SIG-M5 treated with dmso at 0.1 percent for 504 hours (cell line): ENCODE measurements at regions not wholly inside any gene's neighbourhood (a gene's known extent, or its start where the extent isn't known, plus 50 kb on each side); places are given as distances from the start of the nearest gene placed in this dataset.
"Not testable (repeated sequence)": the region's sequence is repeated elsewhere in the genome, so short reads cannot be mapped to it uniquely, and the experiment has no call there.

Experiments used
- DNase-seq: peaks from one replicate; lab custom pipeline; 2025; ENCODE audit not compliant: unreplicated experiment; lab: John Stamatoyannopoulos, UW

DNA sequence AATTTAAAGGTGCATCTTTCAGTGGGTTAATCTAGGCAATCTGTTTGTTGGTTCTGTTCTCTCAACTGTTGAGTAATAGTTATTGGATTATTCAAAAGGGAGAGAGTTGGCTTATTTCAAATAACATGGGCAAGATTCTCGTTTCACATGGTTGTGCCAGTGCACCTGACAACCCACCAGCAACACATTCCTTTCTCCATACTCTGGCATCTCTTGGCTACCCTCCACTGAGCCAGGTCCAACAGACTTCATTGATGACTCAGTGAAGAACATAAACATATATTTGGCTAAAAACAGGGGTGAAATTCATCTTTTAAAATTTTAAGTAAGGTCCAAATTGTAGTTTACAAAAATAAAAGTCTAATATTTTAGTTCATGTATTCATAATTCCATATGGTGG is 967.2 kb downstream of the RPA4 start:
- DNase-seq: no peak

GRCh38 chrX:97854086-97854485 is 970.4 kb downstream of the RPA4 start:
- DNase-seq: no peak

DNA sequence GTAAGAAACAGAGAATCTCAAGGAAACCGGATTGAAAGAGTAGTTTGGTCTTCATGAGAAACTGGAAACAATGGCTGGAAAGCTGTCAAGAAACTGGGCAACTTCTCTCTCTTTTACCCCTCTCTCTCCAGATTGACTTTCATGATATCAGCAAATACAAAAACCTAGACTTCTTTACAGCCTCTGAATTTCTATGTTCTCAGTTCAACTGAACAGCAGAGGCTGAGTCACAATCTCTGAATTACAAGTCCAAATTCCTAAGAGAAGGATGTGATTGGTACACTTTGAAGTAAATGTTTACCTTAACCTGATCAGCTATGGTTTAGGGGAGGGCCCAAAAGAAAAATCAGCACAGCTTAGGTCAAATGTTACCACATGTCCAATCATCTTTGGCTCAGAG is 974.9 kb downstream of the RPA4 start:
- no peak for DNase-seq

- no peak for DNase-seq
Observed at GRCh38 chrX:97860226-97860625, 976.5 kb downstream of the RPA4 start.

- no peak for DNase-seq
Observed at GRCh38 chrX:97863261-97863660, 979.6 kb downstream of the RPA4 start.

DNA sequence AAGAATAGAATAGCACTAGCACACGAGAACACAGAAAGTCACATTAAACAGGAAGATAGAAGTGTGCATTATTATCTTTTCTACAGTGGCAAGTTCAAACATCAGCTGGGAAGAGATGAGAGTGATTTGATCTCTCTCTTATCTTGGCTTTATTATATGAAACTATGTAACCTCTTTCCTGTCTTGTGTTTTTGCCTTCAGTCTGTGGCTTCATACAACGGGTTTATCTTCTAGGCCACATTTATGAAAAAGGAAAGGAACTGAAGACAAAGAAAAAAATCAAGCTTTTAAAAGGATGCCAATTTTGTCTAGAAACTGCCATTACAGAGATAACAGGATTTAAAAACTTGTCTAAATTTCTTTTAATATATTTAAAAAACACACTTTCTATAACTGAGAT is 983.6 kb downstream of the RPA4 start:
- no peak for DNase-seq

DNA sequence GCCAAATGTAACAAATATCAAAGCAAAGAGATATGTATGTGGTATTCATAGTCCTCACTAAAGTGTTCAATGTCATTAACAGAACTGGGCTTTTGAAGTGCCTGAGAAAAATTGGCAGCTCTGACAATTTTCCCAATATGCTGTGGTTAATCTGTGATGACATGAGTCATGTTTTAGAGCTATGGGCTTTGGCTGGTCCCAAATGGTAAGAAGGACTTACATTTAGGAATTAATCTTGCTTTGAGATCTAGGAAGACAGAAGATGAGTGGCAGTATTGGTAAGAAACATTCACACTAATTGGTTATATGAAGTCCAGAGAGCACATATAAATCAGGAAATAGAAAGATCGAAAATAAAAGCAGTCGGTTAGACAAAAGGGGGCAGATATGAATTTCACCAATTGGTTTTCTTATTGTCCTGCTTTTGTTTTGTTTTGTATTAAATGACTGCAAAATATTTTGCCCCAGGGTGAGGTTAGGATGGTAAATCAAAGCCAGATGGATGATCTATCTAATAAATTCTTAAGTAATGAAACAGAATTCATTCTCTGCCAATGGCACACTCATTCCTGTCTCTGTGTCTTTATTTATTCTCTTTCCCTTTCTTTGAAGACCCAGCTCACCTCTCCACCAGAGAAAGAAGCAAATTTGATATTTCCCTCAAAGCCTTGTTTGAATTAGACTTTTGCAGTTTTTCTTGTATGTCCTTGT is 993.1 kb downstream of the RPA4 start:
- DNase-seq: no peak

- no peak for DNase-seq
Observed at GRCh38 chrX:97882306-97882705, 998.6 kb downstream of the RPA4 start.

DNA sequence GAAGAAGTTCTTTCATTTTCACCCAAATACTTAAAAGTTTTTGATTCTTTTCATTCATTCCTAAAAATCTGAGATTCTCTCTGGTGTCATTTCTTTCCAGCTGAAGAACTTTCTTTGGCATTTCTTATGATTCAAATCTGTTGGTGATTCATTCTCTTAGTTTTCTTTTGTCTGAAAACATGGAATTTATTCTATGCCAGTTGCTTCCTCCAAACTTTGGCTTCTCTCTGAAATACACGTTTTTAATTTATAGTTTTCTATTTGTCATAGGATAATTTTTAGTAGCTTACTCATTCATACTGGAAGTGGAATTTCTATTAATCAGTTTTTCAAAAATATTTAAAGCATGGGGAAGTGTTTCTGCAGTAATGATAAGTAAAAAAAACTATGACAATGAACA is 1012.0 kb downstream of the RPA4 start:
- no peak for DNase-seq

DNA sequence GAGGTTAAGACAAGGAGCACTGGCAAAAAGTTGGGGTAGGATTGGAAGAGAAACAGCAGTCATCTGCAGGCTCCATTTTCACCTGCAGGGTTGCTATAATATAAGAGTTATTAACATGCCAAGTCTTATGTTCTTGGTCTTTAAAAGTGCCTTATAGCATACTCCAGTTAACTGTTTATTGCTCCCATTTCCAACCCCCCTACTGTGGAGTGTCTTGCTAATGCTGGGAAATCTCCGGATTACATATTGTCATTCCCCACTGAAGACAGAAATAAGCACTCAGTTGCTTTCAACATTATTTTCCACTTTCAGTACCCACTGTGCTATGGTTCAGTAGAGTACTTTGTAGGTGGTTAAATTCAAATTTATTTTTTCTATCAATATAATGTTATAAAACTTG is 1014.3 kb downstream of the RPA4 start:
- DNase-seq: no peak

DNA sequence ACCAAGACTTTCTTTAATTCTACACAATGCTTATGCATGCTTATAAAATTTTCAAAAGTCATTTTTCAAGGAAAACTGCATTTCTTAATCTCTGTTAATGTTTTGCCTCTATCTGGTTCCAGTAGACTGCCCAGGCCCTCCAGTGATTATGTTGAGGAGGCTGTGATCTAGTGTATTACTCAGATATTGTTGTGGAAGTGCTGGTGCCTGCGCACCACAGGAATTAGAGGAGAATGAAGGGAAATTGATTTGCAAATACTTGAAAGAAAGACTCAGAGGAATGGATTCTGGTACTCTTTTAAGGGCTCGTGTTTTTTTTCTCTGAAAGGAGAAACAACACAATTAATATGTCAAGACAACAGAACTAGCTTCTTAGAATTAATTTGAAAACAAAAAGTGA is 1015.1 kb downstream of the RPA4 start:
- no peak for DNase-seq

- peak; percentile 7 for DNase-seq
Observed at GRCh38 chrX:97907791-97908190, 1024.1 kb downstream of the RPA4 start.

- peak; percentile 83 for DNase-seq
Observed at GRCh38 chrX:97909245-97909644, 1025.5 kb downstream of the RPA4 start.

DNA sequence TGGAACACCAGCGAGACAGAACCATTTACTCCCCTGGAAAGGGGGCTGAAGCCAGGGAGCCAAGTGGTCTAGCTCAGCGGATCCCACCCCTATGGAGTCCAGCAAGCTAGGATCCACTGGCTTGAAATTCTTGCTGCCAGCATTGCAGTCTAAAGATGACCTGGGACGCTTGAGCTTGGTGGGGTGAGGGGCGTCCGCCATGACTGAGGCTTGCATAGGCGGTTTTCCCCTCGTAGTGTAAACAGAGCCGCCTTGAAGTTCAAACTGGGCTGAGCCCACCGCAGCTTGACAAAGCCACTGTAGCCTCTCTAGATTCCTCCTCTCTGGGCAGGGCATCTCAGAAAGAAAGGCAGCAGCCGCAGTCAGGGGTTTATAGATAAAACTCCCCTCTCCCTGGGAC is 1031.7 kb downstream of the RPA4 start:
- not testable (repeated sequence) for DNase-seq

GRCh38 chrX:97921223-97921622 is 1037.5 kb downstream of the RPA4 start:
- not testable (repeated sequence) for DNase-seq

DNA sequence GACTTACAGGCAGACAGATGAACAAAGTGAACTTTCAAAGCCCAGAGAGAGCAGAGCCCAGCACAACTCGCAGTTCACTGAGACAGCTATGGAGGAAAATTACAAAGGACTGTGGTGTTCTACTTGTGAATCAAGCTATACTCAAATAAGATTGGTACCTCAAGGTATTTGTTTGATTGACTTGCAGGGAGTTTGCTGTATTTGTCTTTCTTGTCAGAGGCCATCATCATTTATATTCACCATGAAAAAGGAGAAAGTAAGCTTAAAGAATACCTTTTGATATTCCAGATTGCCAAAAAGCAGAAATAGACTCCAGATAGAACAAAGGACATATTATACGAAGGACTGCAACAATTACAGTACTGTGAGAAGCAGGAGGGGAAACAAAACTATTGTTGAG is 1047.9 kb downstream of the RPA4 start:
- DNase-seq: no peak

GRCh38 chrX:97936296-97936695 is 1052.6 kb downstream of the RPA4 start:
- no peak for DNase-seq

GRCh38 chrX:97938706-97939105 is 1055.0 kb downstream of the RPA4 start:
- no peak for DNase-seq

DNA sequence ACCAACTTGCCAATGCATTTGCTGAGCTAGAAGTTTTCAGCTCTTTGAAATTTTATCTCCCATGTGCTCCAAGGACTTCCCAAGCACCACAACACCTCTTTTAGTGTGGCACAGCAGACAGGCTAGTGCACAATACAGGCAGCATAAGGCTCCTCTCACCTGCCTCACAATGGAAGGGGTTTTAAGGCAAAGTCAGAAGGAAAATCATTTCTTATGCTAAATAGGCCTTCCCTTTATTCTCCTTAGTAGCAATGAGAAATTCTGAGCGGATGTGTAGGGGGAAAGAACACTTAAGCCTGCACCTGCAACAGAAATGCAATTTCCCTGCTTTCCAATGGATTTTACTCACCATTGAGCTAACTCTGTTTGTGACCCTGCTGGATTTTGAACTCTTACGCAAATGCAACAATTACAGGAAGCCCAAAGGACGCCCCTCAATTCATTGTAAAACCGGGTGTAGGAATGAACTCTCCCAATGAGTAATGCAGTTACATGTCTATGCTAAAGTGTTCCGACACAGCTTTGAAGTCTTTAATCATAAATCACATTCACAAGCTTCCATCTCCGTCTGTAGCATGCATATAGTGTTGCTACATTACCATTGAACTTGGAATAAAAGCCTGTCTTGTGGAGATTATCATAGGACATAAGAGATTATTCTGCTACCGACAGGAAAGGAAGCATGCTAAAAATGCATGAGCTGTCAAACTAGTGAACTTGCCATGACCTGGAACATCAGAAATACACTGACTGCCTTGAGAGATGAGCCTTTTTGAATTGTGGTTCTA is 1084.9 kb downstream of the RPA4 start:
- DNase-seq: no peak

GRCh38 chrX:97984641-97985040 is 1100.9 kb downstream of the RPA4 start:
- DNase-seq: no peak

DNA sequence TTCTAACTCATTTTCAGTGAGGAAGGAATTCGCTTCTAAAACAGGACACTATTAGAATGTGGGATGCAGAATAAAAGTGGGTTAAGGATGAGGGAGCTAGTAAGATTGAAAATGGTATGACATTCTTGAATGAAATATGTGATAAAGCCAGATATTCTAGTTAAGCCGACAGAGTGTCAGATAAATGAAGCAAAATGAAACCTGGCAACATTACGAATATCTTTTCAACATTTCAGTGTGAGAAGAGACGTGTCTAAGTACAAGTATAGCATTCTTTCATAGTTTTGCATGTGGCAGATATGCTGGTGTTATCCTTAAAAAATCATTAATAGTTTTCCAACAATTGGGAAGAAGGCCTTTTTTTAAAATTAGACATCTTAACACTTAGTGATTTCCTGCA is 1101.4 kb downstream of the RPA4 start:
- DNase-seq: no peak

- DNase-seq: no peak
Observed at GRCh38 chrX:97987979-97988378, 1104.3 kb downstream of the RPA4 start.

DNA sequence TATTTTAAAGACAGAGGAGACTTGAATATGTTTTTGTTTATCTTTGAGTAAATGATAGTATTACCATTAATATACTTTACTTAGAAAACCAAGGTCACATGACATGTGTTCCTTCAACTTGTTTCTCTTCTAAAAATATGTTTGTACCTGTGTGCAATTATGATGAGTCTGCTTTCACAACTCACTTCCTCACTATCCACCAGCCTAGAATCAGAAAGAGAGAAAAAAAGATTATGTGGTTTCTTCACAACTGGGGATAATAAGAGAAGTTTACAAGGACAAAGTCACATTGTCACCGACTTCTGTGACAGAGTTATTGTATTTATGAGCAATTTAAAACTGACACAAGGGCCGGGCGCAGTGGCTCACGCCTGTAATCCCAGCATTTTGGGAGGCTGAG is 1112.1 kb downstream of the RPA4 start:
- DNase-seq: no peak
